ENCODE measurements at regions not wholly inside any gene's neighbourhood (a gene's known extent, or its start where the extent isn't known, plus 50 kb on each side); places are given as distances from the start of the nearest gene placed in this dataset.

GRCh38 chr2:151030663-151031230, 230.9 kb downstream of the RBM43 start:
- Histone ChIP-seq H3K4me3 (ENCODE audit: low read length) (no peak overlapping the region), H3K27me3 (replicated peaks; ENCODE audit: insufficient read depth, low read length) (no peaks in the 10 kb centered on the region), H3K9ac (ENCODE audit: low read length) (no peak overlapping the region), H3F3A (ENCODE audit: insufficient read depth, low read length) (no peaks in the 10 kb centered on the region), H3K4me2 (ENCODE audit: low read depth, low read length) (no peak overlapping the region), H3K9me3 (replicated peaks; ENCODE audit: insufficient read depth, low read length) (no peaks in the 10 kb centered on the region), H2AFZ (ENCODE audit: low read length) (no peak overlapping the region), H3K79me2 (ENCODE audit: low read length) (no peaks in the 10 kb centered on the region), H4K20me1 (ENCODE audit: insufficient read depth, low read length) (no peaks in the 10 kb centered on the region), H3K4me1 (ENCODE audit: low read length) (no peaks in the 10 kb centered on the region), H3K36me3 (replicated peaks; ENCODE audit: insufficient read depth, low read length) (no peaks in the 10 kb centered on the region), H3K27ac (ENCODE audit: low read length) (no peak overlapping the region), H3K9me2 (replicated peaks; ENCODE audit: insufficient read depth, low read length) (no peaks in the 10 kb centered on the region)
- DNase-seq = no peak
- TF ChIP-seq EZH2 (optimal IDR thresholded peaks at IDR 0.05; ENCODE audit: low read depth, low read length) (no peak), EZH2phosphoT487 (IDR thresholded peaks at IDR 0.05; ENCODE audit: low read length) (no peak)
- TF ChIP-seq, protein P1, sequence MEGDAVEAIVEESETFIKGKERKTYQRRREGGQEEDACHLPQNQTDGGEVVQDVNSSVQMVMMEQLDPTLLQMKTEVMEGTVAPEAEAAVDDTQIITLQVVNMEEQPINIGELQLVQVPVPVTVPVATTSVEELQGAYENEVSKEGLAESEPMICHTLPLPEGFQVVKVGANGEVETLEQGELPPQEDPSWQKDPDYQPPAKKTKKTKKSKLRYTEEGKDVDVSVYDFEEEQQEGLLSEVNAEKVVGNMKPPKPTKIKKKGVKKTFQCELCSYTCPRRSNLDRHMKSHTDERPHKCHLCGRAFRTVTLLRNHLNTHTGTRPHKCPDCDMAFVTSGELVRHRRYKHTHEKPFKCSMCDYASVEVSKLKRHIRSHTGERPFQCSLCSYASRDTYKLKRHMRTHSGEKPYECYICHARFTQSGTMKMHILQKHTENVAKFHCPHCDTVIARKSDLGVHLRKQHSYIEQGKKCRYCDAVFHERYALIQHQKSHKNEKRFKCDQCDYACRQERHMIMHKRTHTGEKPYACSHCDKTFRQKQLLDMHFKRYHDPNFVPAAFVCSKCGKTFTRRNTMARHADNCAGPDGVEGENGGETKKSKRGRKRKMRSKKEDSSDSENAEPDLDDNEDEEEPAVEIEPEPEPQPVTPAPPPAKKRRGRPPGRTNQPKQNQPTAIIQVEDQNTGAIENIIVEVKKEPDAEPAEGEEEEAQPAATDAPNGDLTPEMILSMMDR (IDR thresholded peaks at IDR 0.05; ENCODE audit: low read length) = 0 out of 2 replicates have a peak, but pooled peaks have one; percentile 7

GRCh38 chr2:151029406-151030157, 232.1 kb downstream of the RBM43 start:
- TF ChIP-seq EZH2 (optimal IDR thresholded peaks at IDR 0.05; ENCODE audit: low read depth, low read length) = no peak
- TF ChIP-seq, protein P1 (IDR thresholded peaks at IDR 0.05; ENCODE audit: low read length) = no peak
- no peak for TF ChIP-seq EZH2phosphoT487 (IDR thresholded peaks at IDR 0.05; ENCODE audit: low read length)
- no peaks in the 10 kb centered on the region for H3K4me1 ChIP-seq (ENCODE audit: low read length)
- no peaks in the 10 kb centered on the region for H3K9me2 ChIP-seq (replicated peaks; ENCODE audit: insufficient read depth, low read length)
- no peaks in the 10 kb centered on the region for H3K9me3 ChIP-seq (replicated peaks; ENCODE audit: insufficient read depth, low read length)
- no peaks in the 10 kb centered on the region for H4K20me1 ChIP-seq (ENCODE audit: insufficient read depth, low read length)
- H3K4me3 ChIP-seq (ENCODE audit: low read length) = no peak overlapping the region
- H3K4me2 ChIP-seq (ENCODE audit: low read depth, low read length) = peak overlapping the region; percentile 28
- H3K27me3 ChIP-seq (replicated peaks; ENCODE audit: insufficient read depth, low read length) = no peaks in the 10 kb centered on the region
- no peaks in the 10 kb centered on the region for H3K79me2 ChIP-seq (ENCODE audit: low read length)
- no peak overlapping the region for H2AFZ ChIP-seq (ENCODE audit: low read length)
- no peaks in the 10 kb centered on the region for H3F3A ChIP-seq (ENCODE audit: insufficient read depth, low read length)
- H3K27ac ChIP-seq (ENCODE audit: low read length) = no peak overlapping the region
- H3K36me3 ChIP-seq (replicated peaks; ENCODE audit: insufficient read depth, low read length) = no peaks in the 10 kb centered on the region
- peak; percentile 33 for DNase-seq
- no peak overlapping the region for H3K9ac ChIP-seq (ENCODE audit: low read length)

- Histone ChIP-seq H3K9ac (ENCODE audit: low read length) (no peak overlapping the region), H3K27ac (ENCODE audit: low read length) (no peak overlapping the region), H3K4me2 (ENCODE audit: low read depth, low read length) (no peak overlapping the region), H3K79me2 (ENCODE audit: low read length) (no peaks in the 10 kb centered on the region), H4K20me1 (ENCODE audit: insufficient read depth, low read length) (no peaks in the 10 kb centered on the region), H2AFZ (ENCODE audit: low read length) (no peak overlapping the region), H3K36me3 (replicated peaks; ENCODE audit: insufficient read depth, low read length) (no peaks in the 10 kb centered on the region), H3F3A (ENCODE audit: insufficient read depth, low read length) (no peaks in the 10 kb centered on the region), H3K27me3 (replicated peaks; ENCODE audit: insufficient read depth, low read length) (no peaks in the 10 kb centered on the region), H3K4me1 (ENCODE audit: low read length) (no peaks in the 10 kb centered on the region), H3K9me2 (replicated peaks; ENCODE audit: insufficient read depth, low read length) (no peaks in the 10 kb centered on the region), H3K4me3 (ENCODE audit: low read length) (no peak overlapping the region), H3K9me3 (replicated peaks; ENCODE audit: insufficient read depth, low read length) (no peaks in the 10 kb centered on the region)
- no peak for TF ChIP-seq EZH2phosphoT487 (IDR thresholded peaks at IDR 0.05; ENCODE audit: low read length)
- TF ChIP-seq, protein P1 (IDR thresholded peaks at IDR 0.05; ENCODE audit: low read length) = no peak
- no peak for TF ChIP-seq EZH2 (optimal IDR thresholded peaks at IDR 0.05; ENCODE audit: low read depth, low read length)
- DNase-seq = no peak
Observed at GRCh38 chr2:151028691-151029176, 232.9 kb downstream of the RBM43 start.
